ENCODE measurements at regions not wholly inside any gene's neighbourhood (a gene's known extent, or its start where the extent isn't known, plus 50 kb on each side); places are given as distances from the start of the nearest gene placed in this dataset.

GRCh38 chr4:24372341-24372740 lies 212.0 kb downstream of the DHX15 start:
- H3K4me2 ChIP-seq = no peak overlapping the region
- H3K36me3 Mint-ChIP-seq = no peaks in the 10 kb centered on the region
- peaks cover 5% of the 10 kb centered on the region for H3F3A ChIP-seq (ENCODE audit: low read depth)
- H2AFZ ChIP-seq (replicated peaks) = no peak overlapping the region
- H3K9ac ChIP-seq = no peak overlapping the region
- no peaks in the 10 kb centered on the region for H3K27me3 Mint-ChIP-seq (ENCODE audit: insufficient read depth, low read depth)
- H3K4me3 Mint-ChIP-seq = no peak overlapping the region
- H3K27me3 ChIP-seq = no peaks in the 10 kb centered on the region
- no peaks in the 10 kb centered on the region for H3K79me2 ChIP-seq (ENCODE audit: low read depth)
- H3K9me3 ChIP-seq (ENCODE audit: low read depth) = no peaks in the 10 kb centered on the region
- no peak for DNase-seq (ENCODE audit: low spot score)
- TF ChIP-seq EZH2phosphoT487 (IDR thresholded peaks at IDR 0.05) (no peak), CTCF (IDR thresholded peaks at IDR 0.05) (no peak), EZH2 (IDR thresholded peaks at IDR 0.05) (no peak)
- no peaks in the 10 kb centered on the region for H4K20me1 ChIP-seq (ENCODE audit: low read depth)
- no peak overlapping the region for H3K27ac ChIP-seq
- peaks cover 9% of the 10 kb centered on the region for H3K4me1 Mint-ChIP-seq
- H3K36me3 ChIP-seq = no peaks in the 10 kb centered on the region
- peaks cover 7% of the 10 kb centered on the region for H3K4me1 ChIP-seq
- H3K27ac Mint-ChIP-seq = no peak overlapping the region
- H3K9me3 Mint-ChIP-seq = peaks cover 2% of the 10 kb centered on the region
- H3K4me3 ChIP-seq = no peak overlapping the region

- H3K27ac ChIP-seq = no peak overlapping the region
- DNase-seq (ENCODE audit: low spot score) = no peak
- no peak for TF ChIP-seq EZH2 (IDR thresholded peaks at IDR 0.05)
- no peak for TF ChIP-seq EZH2phosphoT487 (IDR thresholded peaks at IDR 0.05)
- TF ChIP-seq CTCF (IDR thresholded peaks at IDR 0.05) = no peak
- no peaks in the 10 kb centered on the region for H4K20me1 ChIP-seq (ENCODE audit: low read depth)
- no peaks in the 10 kb centered on the region for H3K79me2 ChIP-seq (ENCODE audit: low read depth)
- Mint-ChIP-seq H3K4me3 (no peak overlapping the region), H3K27ac (no peak overlapping the region), H3K36me3 (no peaks in the 10 kb centered on the region), H3K9me3 (peaks cover 2% of the 10 kb centered on the region), H3K27me3 (ENCODE audit: insufficient read depth, low read depth) (peaks cover 2% of the 10 kb centered on the region), H3K4me1 (peaks cover 9% of the 10 kb centered on the region)
- no peaks in the 10 kb centered on the region for H3K9me3 ChIP-seq (ENCODE audit: low read depth)
- H2AFZ ChIP-seq (replicated peaks) = no peak overlapping the region
- peaks cover 5% of the 10 kb centered on the region for H3F3A ChIP-seq (ENCODE audit: low read depth)
- peaks cover 7% of the 10 kb centered on the region for H3K4me1 ChIP-seq
- H3K36me3 ChIP-seq = no peaks in the 10 kb centered on the region
- H3K4me2 ChIP-seq = no peak overlapping the region
- H3K4me3 ChIP-seq = no peak overlapping the region
- H3K9ac ChIP-seq = no peak overlapping the region
- H3K27me3 ChIP-seq = no peaks in the 10 kb centered on the region
Observed at GRCh38 chr4:24370421-24370820, 213.9 kb downstream of the DHX15 start.

GRCh38 chr4:24369507-24370029 lies 214.8 kb downstream of the DHX15 start:
- Histone ChIP-seq H3K27ac (no peak overlapping the region), H3K27me3 (no peaks in the 10 kb centered on the region), H3K36me3 (no peaks in the 10 kb centered on the region), H3K4me3 (no peak overlapping the region), H3K9me3 (ENCODE audit: low read depth) (no peaks in the 10 kb centered on the region), H3K79me2 (ENCODE audit: low read depth) (no peaks in the 10 kb centered on the region), H3K4me1 (peaks cover 7% of the 10 kb centered on the region), H3K4me2 (no peak overlapping the region), H2AFZ (replicated peaks) (no peak overlapping the region), H3F3A (ENCODE audit: low read depth) (peaks cover 5% of the 10 kb centered on the region), H4K20me1 (ENCODE audit: low read depth) (no peaks in the 10 kb centered on the region), H3K9ac (no peak overlapping the region)
- no peak for DNase-seq (ENCODE audit: low spot score)
- Mint-ChIP-seq H3K27ac (no peak overlapping the region), H3K9me3 (peaks cover 2% of the 10 kb centered on the region), H3K4me3 (no peak overlapping the region), H3K36me3 (no peaks in the 10 kb centered on the region), H3K27me3 (ENCODE audit: insufficient read depth, low read depth) (peaks cover 2% of the 10 kb centered on the region), H3K4me1 (peaks cover 9% of the 10 kb centered on the region)
- TF ChIP-seq EZH2phosphoT487 (IDR thresholded peaks at IDR 0.05) = no peak
- no peak for TF ChIP-seq CTCF (IDR thresholded peaks at IDR 0.05)
- TF ChIP-seq EZH2 (IDR thresholded peaks at IDR 0.05) = no peak

Measured in neural progenitor cell (in vitro differentiated cells).